ENCODE measurements at regions not wholly inside any gene's neighbourhood (a gene's known extent, or its start where the extent isn't known, plus 50 kb on each side); places are given as distances from the start of the nearest gene placed in this dataset.

DNA sequence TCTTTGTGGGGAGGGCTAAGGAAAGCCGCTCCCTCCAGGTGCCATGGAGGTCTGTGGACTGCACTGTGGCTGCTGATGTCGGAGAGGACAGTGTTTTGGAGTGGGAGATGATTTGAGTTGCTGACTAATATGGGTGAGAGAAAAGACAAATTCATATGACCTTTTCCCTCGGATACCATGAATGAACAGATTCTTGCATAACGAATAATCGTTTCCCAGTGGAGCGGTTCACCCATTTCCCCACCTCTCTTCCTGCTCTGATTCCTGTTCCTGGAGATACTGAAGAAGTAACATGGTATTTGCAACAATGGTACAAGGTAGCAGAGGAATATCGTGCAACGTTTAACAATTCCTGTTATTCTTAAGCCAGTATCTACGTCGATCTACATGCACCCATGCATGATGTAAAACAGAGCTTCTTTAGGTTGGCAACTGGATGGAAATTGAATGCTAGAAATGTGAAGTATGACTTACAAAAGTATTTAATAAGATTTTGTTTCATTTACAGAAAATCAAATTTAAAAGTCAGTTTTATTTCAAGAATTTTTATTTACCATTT is 227.1 kb downstream of the TOMM20 start:
- Histone ChIP-seq H3K4me3 (ENCODE audit: low read depth, low read length, poor library complexity, severe bottlenecking) (no peak overlapping the region), H3K36me3 (ENCODE audit: insufficient read depth, low read length, poor library complexity, severe bottlenecking) (no peaks in the 10 kb centered on the region), H3K4me1 (ENCODE audit: insufficient read depth, low read length, poor library complexity, severe bottlenecking) (no peaks in the 10 kb centered on the region), H3K27me3 (replicated peaks; ENCODE audit: insufficient read depth, low read depth, low read length, poor library complexity) (no peaks in the 10 kb centered on the region), H3K9me3 (ENCODE audit: low read depth, low read length, poor library complexity, severe bottlenecking) (no peaks in the 10 kb centered on the region), H3K27ac (ENCODE audit: low read depth, low read length, poor library complexity, severe bottlenecking) (no peak overlapping the region)
- TF ChIP-seq, protein P1, sequence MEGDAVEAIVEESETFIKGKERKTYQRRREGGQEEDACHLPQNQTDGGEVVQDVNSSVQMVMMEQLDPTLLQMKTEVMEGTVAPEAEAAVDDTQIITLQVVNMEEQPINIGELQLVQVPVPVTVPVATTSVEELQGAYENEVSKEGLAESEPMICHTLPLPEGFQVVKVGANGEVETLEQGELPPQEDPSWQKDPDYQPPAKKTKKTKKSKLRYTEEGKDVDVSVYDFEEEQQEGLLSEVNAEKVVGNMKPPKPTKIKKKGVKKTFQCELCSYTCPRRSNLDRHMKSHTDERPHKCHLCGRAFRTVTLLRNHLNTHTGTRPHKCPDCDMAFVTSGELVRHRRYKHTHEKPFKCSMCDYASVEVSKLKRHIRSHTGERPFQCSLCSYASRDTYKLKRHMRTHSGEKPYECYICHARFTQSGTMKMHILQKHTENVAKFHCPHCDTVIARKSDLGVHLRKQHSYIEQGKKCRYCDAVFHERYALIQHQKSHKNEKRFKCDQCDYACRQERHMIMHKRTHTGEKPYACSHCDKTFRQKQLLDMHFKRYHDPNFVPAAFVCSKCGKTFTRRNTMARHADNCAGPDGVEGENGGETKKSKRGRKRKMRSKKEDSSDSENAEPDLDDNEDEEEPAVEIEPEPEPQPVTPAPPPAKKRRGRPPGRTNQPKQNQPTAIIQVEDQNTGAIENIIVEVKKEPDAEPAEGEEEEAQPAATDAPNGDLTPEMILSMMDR (conservative IDR thresholded peaks at IDR 0.05; ENCODE audit: low read depth, low read length): no peak
- no peak for TF ChIP-seq EZH2 (IDR thresholded peaks at IDR 0.05; ENCODE audit: borderline replicate concordance, low read depth, low read length, poor library complexity, severe bottlenecking)
- no peak for DNase-seq (ENCODE audit: low spot score)
- ChIA-PET CTCF (no interaction called here), POLR2A (ENCODE audit: low non-redundant PET) (no interaction called here)
- intact Hi-C loops (cut with micrococcal nuclease; ENCODE audit: unreplicated experiment): no loop called here
- BruUV-seq (replicated peaks): no TSS peak

DNA sequence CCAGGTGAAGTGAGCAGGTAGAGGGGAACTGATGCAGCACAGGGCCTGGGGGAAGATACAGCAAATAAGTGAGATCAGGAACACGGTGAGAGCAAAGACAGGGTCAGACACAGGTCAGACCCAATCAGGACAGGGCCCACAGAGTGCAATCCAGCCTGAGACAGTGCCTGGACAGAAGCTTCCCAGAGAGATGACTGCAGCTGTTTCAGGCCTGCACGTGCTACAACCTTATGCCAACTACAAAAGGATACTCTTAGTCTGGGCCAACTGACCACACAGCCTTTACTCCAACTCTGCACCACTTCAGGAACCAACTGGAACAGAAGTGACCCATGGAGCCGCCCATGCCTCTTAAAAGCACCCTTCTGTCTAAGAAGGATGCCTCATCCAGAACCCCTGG is 228.0 kb downstream of the TOMM20 start:
- DNase-seq (ENCODE audit: low spot score): no peak
- Histone ChIP-seq H3K27me3 (replicated peaks; ENCODE audit: insufficient read depth, low read depth, low read length, poor library complexity) (no peaks in the 10 kb centered on the region), H3K4me3 (ENCODE audit: low read depth, low read length, poor library complexity, severe bottlenecking) (no peak overlapping the region), H3K27ac (ENCODE audit: low read depth, low read length, poor library complexity, severe bottlenecking) (no peak overlapping the region), H3K4me1 (ENCODE audit: insufficient read depth, low read length, poor library complexity, severe bottlenecking) (no peaks in the 10 kb centered on the region), H3K9me3 (ENCODE audit: low read depth, low read length, poor library complexity, severe bottlenecking) (no peaks in the 10 kb centered on the region), H3K36me3 (ENCODE audit: insufficient read depth, low read length, poor library complexity, severe bottlenecking) (no peaks in the 10 kb centered on the region)
- CTCF ChIA-PET: no interaction called here
- TF ChIP-seq, protein P1 (conservative IDR thresholded peaks at IDR 0.05; ENCODE audit: low read depth, low read length): no peak
- TF ChIP-seq EZH2 (IDR thresholded peaks at IDR 0.05; ENCODE audit: borderline replicate concordance, low read depth, low read length, poor library complexity, severe bottlenecking): no peak
- POLR2A ChIA-PET (ENCODE audit: low non-redundant PET): no interaction called here
- no TSS peak for BruUV-seq (replicated peaks)
- intact Hi-C loops (cut with micrococcal nuclease; ENCODE audit: unreplicated experiment): no loop called here

DNA sequence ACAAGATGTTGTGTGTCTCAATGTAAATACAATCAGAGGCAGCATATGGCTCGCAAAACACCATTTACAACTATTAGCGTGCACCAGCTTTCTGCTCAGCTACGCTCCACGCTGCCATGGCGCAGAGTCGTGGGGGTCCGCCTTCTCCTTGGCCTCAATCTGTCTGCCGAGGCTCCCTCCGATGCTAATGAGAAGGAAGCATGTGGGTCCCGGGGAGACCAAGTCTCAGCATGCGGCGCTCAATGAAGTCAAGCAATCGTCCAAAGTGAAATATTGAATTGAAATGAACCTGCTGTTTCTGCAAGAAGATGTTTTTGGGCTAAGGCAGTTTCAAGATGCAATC is 228.9 kb downstream of the TOMM20 start:
- Histone ChIP-seq H3K4me3 (ENCODE audit: low read depth, low read length, poor library complexity, severe bottlenecking) (no peak overlapping the region), H3K27me3 (replicated peaks; ENCODE audit: insufficient read depth, low read depth, low read length, poor library complexity) (no peaks in the 10 kb centered on the region), H3K36me3 (ENCODE audit: insufficient read depth, low read length, poor library complexity, severe bottlenecking) (no peaks in the 10 kb centered on the region), H3K27ac (ENCODE audit: low read depth, low read length, poor library complexity, severe bottlenecking) (no peak overlapping the region), H3K9me3 (ENCODE audit: low read depth, low read length, poor library complexity, severe bottlenecking) (no peaks in the 10 kb centered on the region), H3K4me1 (ENCODE audit: insufficient read depth, low read length, poor library complexity, severe bottlenecking) (no peaks in the 10 kb centered on the region)
- DNase-seq (ENCODE audit: low spot score): no peak
- BruUV-seq (replicated peaks): no TSS peak
- POLR2A ChIA-PET (ENCODE audit: low non-redundant PET): no interaction called here
- intact Hi-C loops (cut with micrococcal nuclease; ENCODE audit: unreplicated experiment): no loop called here
- TF ChIP-seq, protein P1 (conservative IDR thresholded peaks at IDR 0.05; ENCODE audit: low read depth, low read length): no peak
- TF ChIP-seq EZH2 (IDR thresholded peaks at IDR 0.05; ENCODE audit: borderline replicate concordance, low read depth, low read length, poor library complexity, severe bottlenecking): no peak
- CTCF ChIA-PET: no interaction called here
